ENCODE measurements at regions not wholly inside any gene's neighbourhood (a gene's known extent, or its start where the extent isn't known, plus 50 kb on each side); places are given as distances from the start of the nearest gene placed in this dataset.

DNA sequence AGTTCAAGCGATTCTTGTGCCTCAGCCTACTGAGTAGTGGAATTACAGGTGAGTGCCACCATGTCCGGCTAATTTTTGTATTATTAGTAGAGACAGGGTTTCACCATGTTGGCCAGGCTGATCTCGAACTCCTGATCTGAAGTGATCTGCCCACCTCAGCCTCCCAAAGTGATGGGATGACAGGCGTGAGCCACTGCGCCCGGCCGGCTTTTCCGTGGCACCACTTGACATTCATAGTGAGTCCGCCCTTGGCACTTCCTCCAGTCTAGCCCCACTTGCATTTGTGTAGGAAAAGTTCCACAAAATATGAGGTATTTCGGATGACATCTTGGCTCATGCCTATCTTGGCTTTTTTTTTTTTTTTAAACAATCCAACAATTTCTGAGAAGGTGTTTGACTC lies 128.1 kb upstream of the ACBD5 start:
- no peaks in the 10 kb centered on the region for H3K9me1 ChIP-seq (replicated peaks; ENCODE audit: control insufficient read depth, extremely low read depth, insufficient read depth, low read length)
- no peak overlapping the region for H3K27ac ChIP-seq (ENCODE audit: insufficient read depth, low read depth, low read length)
- no peak overlapping the region for H2AFZ ChIP-seq (ENCODE audit: low read depth, low read length)
- H4K20me1 ChIP-seq (replicated peaks; ENCODE audit: control insufficient read depth, extremely low read depth, insufficient read depth, low read length): no peaks in the 10 kb centered on the region
- no peaks in the 10 kb centered on the region for H3K4me1 ChIP-seq (ENCODE audit: control insufficient read depth, extremely low read depth, insufficient read depth, low read length)
- H3K9me3 ChIP-seq (replicated peaks; ENCODE audit: control insufficient read depth, insufficient read depth, low read length): no peaks in the 10 kb centered on the region
- FAIRE-seq (no peak), DNase-seq (ENCODE audit: low read depth, low spot score) (no peak)
- BruUV-seq (replicated peaks): no TSS peak
- intact Hi-C loops (cut with micrococcal nuclease): no loop called here
- no peak overlapping the region for H3K4me2 ChIP-seq (ENCODE audit: insufficient read depth, low read length)
- no peaks in the 10 kb centered on the region for H3K36me3 ChIP-seq (ENCODE audit: control insufficient read depth in 2 of 2, extremely low read depth in 1 of 2, insufficient read depth in 2 of 2, low read length in 2 of 2)
- H3K4me3 ChIP-seq (replicated peaks in 1 of 3; ENCODE audit: insufficient read depth in 1 of 3, low read depth in 1 of 3, low read length in 3 of 3): no peak overlapping the region
- POLR2A ChIA-PET: no interaction called here
- no peak for TF ChIP-seq POLR2A (IDR thresholded peaks at IDR 0.05; ENCODE audit: low read depth, low read length)
- TF ChIP-seq EZH2 (IDR thresholded peaks at IDR 0.05; ENCODE audit: borderline replicate concordance, low read depth, low read length, severe bottlenecking): no peak
- no peak for TF ChIP-seq MYC (IDR thresholded peaks at IDR 0.05; ENCODE audit: low read depth, low read length)
- TF ChIP-seq FOS (IDR thresholded peaks at IDR 0.05; ENCODE audit: borderline replicate concordance, insufficient read depth, low read length): no peak
- TF ChIP-seq, protein P1, sequence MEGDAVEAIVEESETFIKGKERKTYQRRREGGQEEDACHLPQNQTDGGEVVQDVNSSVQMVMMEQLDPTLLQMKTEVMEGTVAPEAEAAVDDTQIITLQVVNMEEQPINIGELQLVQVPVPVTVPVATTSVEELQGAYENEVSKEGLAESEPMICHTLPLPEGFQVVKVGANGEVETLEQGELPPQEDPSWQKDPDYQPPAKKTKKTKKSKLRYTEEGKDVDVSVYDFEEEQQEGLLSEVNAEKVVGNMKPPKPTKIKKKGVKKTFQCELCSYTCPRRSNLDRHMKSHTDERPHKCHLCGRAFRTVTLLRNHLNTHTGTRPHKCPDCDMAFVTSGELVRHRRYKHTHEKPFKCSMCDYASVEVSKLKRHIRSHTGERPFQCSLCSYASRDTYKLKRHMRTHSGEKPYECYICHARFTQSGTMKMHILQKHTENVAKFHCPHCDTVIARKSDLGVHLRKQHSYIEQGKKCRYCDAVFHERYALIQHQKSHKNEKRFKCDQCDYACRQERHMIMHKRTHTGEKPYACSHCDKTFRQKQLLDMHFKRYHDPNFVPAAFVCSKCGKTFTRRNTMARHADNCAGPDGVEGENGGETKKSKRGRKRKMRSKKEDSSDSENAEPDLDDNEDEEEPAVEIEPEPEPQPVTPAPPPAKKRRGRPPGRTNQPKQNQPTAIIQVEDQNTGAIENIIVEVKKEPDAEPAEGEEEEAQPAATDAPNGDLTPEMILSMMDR (IDR thresholded peaks at IDR 0.05; ENCODE audit: extremely low read depth in 1 of 2, insufficient read depth in 1 of 2, low read depth in 1 of 2, low read length in 2 of 2): no peak
- no peak for TF ChIP-seq JUN (IDR thresholded peaks at IDR 0.05; ENCODE audit: borderline replicate concordance, insufficient read depth, insufficient read length, low read depth)
- no peak for TF ChIP-seq POLR2AphosphoS5 (IDR thresholded peaks at IDR 0.05; ENCODE audit: insufficient read depth, low read depth, low read length)
- TF ChIP-seq GATA2 (IDR thresholded peaks at IDR 0.05; ENCODE audit: insufficient read depth, insufficient read length, low read depth, low read length): no peak
- TF ChIP-seq, protein P2, sequence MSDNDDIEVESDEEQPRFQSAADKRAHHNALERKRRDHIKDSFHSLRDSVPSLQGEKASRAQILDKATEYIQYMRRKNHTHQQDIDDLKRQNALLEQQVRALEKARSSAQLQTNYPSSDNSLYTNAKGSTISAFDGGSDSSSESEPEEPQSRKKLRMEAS (IDR thresholded peaks at IDR 0.05; ENCODE audit: insufficient read depth, insufficient read length): no peak
- peaks cover 0 to 3% of the 10 kb centered on the region in 2 experiments for H3K27me3 ChIP-seq (ENCODE audit: control insufficient read depth in 2 of 2, insufficient read depth in 2 of 2, low read length in 2 of 2)
- no peak overlapping the region for H3K9ac ChIP-seq (replicated peaks; ENCODE audit: extremely low read depth, insufficient read depth, low read length)
- dilution Hi-C loops (cut with MboI; ENCODE audit: extremely low pct_ligation_motif_present, low sequenced_read_pairs): no loop called here
- CTCF ChIA-PET: interaction anchor here (0.7 to 1.8 kb wide), 9 partner anchors 16 to 1028 kb away, joined by 3 to 28 read pairs (median 4); no protein-coding TSS in a partner anchor
- no peaks in the 10 kb centered on the region for H3K79me2 ChIP-seq (ENCODE audit: control insufficient read depth, insufficient read depth, low read length)
